Lower lobe of right lung (tissue), 2 donors: ENCODE measurements at regions not wholly inside any gene's neighbourhood (a gene's known extent, or its start where the extent isn't known, plus 50 kb on each side); places are given as distances from the start of the nearest gene placed in this dataset.
A peak's percentile ranks its signal among the peaks of the same experiment; 100 is the strongest.

Source experiments
- ATAC-seq, 2 donors: fragments of 200-7000 bp; cut with Tn5 transposase; one replicate each; pipeline ENCODE4 v1.9.1; 2020 to 2022; ENCODE audit warnings: mild to moderate bottlenecking in 2 of 2, moderate library complexity in 2 of 2
- DNase-seq: peaks from one replicate; pipeline ENCODE4 v3.0.0-alpha.2; 2020
- H3K27ac ChIP-seq: fragments of 200-600 bp; one replicate; pipeline ENCODE4 v1.8.0; 2022
- H3K27me3 ChIP-seq: fragments of 200-600 bp; one replicate; pipeline ENCODE4 v1.8.0; 2022; ENCODE audit warnings: low read depth
- H3K36me3 ChIP-seq: fragments of 200-600 bp; one replicate; pipeline ENCODE4 v1.8.0; 2022; ENCODE audit warnings: mild to moderate bottlenecking
- H3K4me1 ChIP-seq: fragments of 200-600 bp; one replicate; pipeline ENCODE4 v1.8.0; 2022
- H3K4me3 ChIP-seq: fragments of 200-600 bp; one replicate; pipeline ENCODE4 v1.8.0; 2022; ENCODE audit warnings: mild to moderate bottlenecking
- H3K9me3 ChIP-seq: fragments of 200-600 bp; one replicate; pipeline ENCODE4 v1.8.0; 2022
- intact Hi-C: fragments of 100-400 bp; cut with DNase I; formaldehyde crosslinking; loops from one replicate; pipeline ENCODE4 v1.11.0; 2022
- TF ChIP-seq, protein P1 (sequence below): fragments of 200-600 bp; IDR thresholded peaks from one replicate; pipeline ENCODE4 v1.8.0; 2022; ENCODE audit warnings: antibody characterized with exemption, mild to moderate bottlenecking
- donor health status: DM: no; HTN: yes; CAD: no; lungs with severe emphysema.

DNA sequence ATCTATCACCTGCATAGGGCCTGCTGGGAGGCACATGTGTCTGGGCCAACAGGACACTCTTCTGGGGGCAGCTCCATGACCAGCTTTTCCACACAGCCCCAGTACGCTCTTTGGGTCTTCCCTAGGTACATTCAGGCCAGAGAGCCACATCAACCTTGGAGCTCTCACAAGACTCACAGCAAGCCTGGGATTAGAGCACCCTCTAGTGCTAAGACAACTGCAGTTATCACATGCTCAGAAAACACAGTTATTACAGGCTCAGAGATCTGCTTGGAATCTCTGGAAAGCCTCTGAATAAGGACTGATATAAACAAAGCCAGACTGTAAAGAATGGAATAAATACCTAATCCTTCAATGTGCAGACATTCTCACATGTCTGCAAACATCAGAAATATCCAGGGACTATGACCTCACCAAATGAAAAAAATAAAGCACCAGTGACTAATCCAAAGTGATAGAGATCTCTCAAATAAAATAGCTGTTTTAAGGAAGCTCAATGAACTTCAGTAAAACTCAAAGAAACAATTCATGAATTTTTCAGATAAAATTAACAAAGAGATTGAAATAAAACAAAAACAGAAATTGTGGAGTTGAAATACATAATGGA lies 563.9 kb upstream of the NR5A2 start:
- ATAC-seq (peak; percentile 66 to 67), DNase-seq (no peak)

DNA sequence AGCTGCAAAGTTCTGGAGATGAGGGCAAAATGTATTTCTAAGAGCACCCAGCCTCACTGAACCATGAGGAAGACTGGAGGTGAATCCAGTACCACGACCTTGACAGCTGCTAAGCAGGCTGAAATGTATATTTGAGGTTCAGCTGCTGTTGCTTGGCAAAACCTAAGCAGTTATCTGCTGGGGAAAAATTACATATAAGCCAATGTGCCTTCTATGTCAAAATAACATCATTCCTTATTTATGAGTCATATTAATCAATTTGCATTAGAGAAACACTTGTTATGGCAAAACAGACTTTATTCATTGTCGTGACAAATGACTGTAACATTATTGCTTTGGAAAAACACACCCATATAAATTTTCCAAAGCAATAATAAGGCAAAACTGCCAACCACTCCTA lies 560.5 kb upstream of the NR5A2 start:
- Histone ChIP-seq H3K36me3 (no peaks in the 10 kb centered on the region), H3K9me3 (no peaks in the 10 kb centered on the region), H3K27me3 (no peaks in the 10 kb centered on the region), H3K4me1 (no peaks in the 10 kb centered on the region), H3K27ac (no peak overlapping the region), H3K4me3 (no peak overlapping the region)
- no peak for DNase-seq
- intact Hi-C loops, result no loop called here
- TF ChIP-seq, protein P1, sequence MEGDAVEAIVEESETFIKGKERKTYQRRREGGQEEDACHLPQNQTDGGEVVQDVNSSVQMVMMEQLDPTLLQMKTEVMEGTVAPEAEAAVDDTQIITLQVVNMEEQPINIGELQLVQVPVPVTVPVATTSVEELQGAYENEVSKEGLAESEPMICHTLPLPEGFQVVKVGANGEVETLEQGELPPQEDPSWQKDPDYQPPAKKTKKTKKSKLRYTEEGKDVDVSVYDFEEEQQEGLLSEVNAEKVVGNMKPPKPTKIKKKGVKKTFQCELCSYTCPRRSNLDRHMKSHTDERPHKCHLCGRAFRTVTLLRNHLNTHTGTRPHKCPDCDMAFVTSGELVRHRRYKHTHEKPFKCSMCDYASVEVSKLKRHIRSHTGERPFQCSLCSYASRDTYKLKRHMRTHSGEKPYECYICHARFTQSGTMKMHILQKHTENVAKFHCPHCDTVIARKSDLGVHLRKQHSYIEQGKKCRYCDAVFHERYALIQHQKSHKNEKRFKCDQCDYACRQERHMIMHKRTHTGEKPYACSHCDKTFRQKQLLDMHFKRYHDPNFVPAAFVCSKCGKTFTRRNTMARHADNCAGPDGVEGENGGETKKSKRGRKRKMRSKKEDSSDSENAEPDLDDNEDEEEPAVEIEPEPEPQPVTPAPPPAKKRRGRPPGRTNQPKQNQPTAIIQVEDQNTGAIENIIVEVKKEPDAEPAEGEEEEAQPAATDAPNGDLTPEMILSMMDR, result no peak
- no peak for ATAC-seq

More for the DNA sequence above, 563.9 kb upstream of the NR5A2 start:
- no peak overlapping the region for H3K27ac ChIP-seq
- no peaks in the 10 kb centered on the region for H3K9me3 ChIP-seq
- intact Hi-C loops, result no loop called here
- no peaks in the 10 kb centered on the region for H3K36me3 ChIP-seq
- H3K27me3 ChIP-seq, result no peaks in the 10 kb centered on the region
- TF ChIP-seq, protein P1, result peak; percentile 41
- no peak overlapping the region for H3K4me3 ChIP-seq
- H3K4me1 ChIP-seq, result no peaks in the 10 kb centered on the region

DNA sequence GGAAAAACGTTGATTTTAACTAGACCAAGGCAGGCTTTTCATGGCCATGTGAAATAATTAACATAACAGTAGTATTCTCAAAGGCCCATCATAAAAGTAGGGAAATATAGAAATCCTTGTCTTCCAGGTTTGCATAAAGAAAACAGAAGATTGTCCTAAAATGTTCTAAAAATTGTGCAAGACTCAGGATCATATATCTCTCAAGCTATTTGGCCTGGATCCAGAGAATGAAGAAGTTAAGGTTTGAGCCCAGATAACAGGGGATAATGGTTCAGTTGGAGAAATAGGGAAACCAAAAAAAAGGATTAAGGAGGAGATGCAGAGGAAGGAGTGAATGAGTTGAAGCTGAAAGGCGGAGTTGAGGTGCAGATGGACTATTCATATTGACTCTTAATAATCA lies 555.5 kb upstream of the NR5A2 start:
- H3K27ac ChIP-seq, result no peak overlapping the region
- ATAC-seq, result no peak
- no peaks in the 10 kb centered on the region for H3K27me3 ChIP-seq
- no peaks in the 10 kb centered on the region for H3K9me3 ChIP-seq
- H3K4me3 ChIP-seq, result no peak overlapping the region
- no peaks in the 10 kb centered on the region for H3K4me1 ChIP-seq
- TF ChIP-seq, protein P1, result no peak
- intact Hi-C loops, result no loop called here
- no peaks in the 10 kb centered on the region for H3K36me3 ChIP-seq
- DNase-seq, result no peak

DNA sequence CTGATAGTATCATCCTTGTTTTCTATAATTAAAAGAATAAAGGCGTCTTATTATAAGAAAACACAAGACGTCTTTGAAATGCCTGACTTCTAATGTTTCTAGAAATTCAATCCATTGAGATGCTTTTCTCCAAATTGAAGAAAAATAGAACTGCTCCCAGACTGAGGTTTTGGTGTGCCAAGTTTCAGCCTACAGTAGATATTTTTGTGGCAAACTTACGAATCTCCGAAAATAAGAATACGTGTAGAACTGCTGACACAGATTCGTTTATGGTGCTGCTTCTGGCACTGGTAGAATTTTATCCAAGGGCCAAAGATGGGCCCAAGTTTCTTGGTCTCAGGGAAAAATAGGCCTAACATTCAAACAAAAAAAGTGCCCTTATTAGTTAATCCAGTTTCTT lies 554.5 kb upstream of the NR5A2 start:
- Histone ChIP-seq H3K27ac (no peak overlapping the region), H3K9me3 (no peaks in the 10 kb centered on the region), H3K4me3 (no peak overlapping the region), H3K27me3 (no peaks in the 10 kb centered on the region), H3K36me3 (no peaks in the 10 kb centered on the region), H3K4me1 (no peaks in the 10 kb centered on the region)
- ATAC-seq, result no peak
- TF ChIP-seq, protein P1, result no peak
- no peak for DNase-seq
- intact Hi-C loops, result no loop called here

DNA sequence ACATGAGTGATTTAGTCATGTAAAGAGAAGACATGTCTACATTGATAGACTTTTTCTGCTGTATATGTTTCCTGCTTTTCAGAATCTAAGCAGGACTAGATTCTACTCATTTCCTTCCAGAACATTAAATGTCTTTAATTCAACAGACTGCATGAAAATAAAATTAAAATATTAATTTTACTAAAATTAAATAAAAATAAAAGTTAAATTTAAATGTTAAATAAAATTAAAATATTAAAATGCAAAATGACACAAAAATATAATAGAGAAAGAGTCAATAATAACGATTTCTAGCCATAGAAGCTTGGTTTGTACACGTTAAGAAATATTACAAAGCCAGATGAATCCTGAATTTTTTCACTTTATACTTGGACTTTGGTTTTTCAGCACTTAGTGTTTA lies 552.8 kb upstream of the NR5A2 start:
- TF ChIP-seq, protein P1, result no peak
- Histone ChIP-seq H3K27ac (no peak overlapping the region), H3K4me1 (no peaks in the 10 kb centered on the region), H3K4me3 (no peak overlapping the region), H3K36me3 (no peaks in the 10 kb centered on the region), H3K27me3 (no peaks in the 10 kb centered on the region), H3K9me3 (no peaks in the 10 kb centered on the region)
- intact Hi-C loops, result no loop called here
- ATAC-seq, result no peak
- no peak for DNase-seq
